NOMO-1 treated with dmso at 0.1 percent for 144 hours (cell line): ENCODE measurements at regions not wholly inside any gene's neighbourhood (a gene's known extent, or its start where the extent isn't known, plus 50 kb on each side); places are given as distances from the start of the nearest gene placed in this dataset.

Experiments used
- DNase-seq: peaks from one replicate; lab custom pipeline; 2025; ENCODE audit not compliant: unreplicated experiment; lab: John Stamatoyannopoulos, UW

- DNase-seq = no peak
Measured at GRCh38 chr12:32952681-32953080, 56.1 kb upstream of the PKP2 start.

GRCh38 chr12:32949815-32950214, 53.2 kb upstream of the PKP2 start:
- DNase-seq = no peak

GRCh38 chr12:32947206-32948067, 50.9 kb upstream of the PKP2 start:
- no peak for DNase-seq

DNA sequence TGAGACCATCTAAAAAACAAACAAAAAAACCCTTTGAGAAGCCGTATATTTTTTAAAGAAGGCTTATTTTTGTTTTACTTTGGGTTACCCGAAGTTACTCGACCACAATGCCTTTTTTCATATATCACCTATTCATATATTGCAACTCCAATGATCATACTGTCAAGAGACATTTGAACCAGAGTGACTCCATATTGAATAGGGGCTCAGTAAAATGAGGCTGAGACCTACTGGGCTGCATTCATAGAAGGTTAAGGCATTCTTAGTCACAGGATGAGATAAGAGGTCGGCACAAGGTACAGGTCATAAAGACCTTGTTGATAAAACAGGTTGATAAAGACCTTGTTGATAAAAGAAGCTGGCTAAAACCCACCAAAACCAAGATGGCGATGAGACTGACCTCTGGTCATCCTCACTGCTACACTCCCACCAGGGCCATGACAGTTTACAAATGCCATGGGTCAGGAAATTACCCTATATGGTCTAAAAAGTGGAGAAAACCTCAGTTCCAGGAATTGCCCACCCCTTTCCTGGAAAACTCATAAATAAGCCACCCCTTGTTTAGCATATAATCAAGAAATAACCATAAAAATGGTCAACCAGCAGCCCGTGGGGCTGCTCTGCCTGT, 50.0 kb upstream of the PKP2 start:
- DNase-seq = no peak
